HCT116 (cell line): ENCODE measurements at regions not wholly inside any gene's neighbourhood (a gene's known extent, or its start where the extent isn't known, plus 50 kb on each side); places are given as distances from the start of the nearest gene placed in this dataset.

Experiments
- ATAC-seq: fragments of 200-7000 bp; cut with Tn5 transposase; 2 replicates; pipeline ENCODE4 v1.9.1; 2020; ENCODE audit warnings: mild to moderate bottlenecking, moderate library complexity
- BruUV-seq: library from RNA; stranded (reverse); fragments of 400-500 nt; replicated peaks from 2 replicates; lab custom pipeline; 2021; lab: Mats Ljungman, UMichigan
- CTCF ChIA-PET: fragments of 300-600 bp; sonication (Branson Sonifier 250); formaldehyde crosslinking; loops from one replicate; lab custom pipeline; 2021; ENCODE audit warnings: antibody characterized with exemption; lab: Charles Lee
- POLR2A ChIA-PET: fragments of 300-600, 350-600 bp; sonication (Branson Sonifier 250); formaldehyde crosslinking; loops from one replicate; lab custom pipeline; 2021; ENCODE audit warnings: antibody characterized with exemption; lab: Charles Lee
- RAD21 ChIA-PET, 2 experiments: fragments of 300-600 bp; sonication (Branson Sonifier 250); formaldehyde crosslinking; loops; one replicate each; lab custom pipeline; 2023; ENCODE audit warnings: low total read pairs in 2 of 2; ENCODE audit not compliant: uncharacterized antibody in 2 of 2, unreplicated experiment in 2 of 2, low non-redundant PET in 1 of 2; lab: Charles Lee
- DNase-seq: peaks from one replicate; pipeline ENCODE4 v3.0.0-alpha.2; 2010; ENCODE audit warnings: low read depth, low spot score
- H2AFZ ChIP-seq: fragments of 200-600 bp; shearing (Covaris generic), sonication (generic); 2 replicates; pipeline ENCODE4 v1.6.1; 2017; ENCODE audit warnings: low read depth, mixed run types, mixed read lengths, antibody characterized with exemption, low read length; ENCODE audit not compliant: poor library complexity, severe bottlenecking
- H3K27ac ChIP-seq: 2 replicates; pipeline ENCODE4 v1.5.1; 2012; ENCODE audit warnings: low read depth, low read length
- H3K27me3 ChIP-seq: fragments of 200-600 bp; sonication (generic); 2 replicates; pipeline ENCODE4 v1.6.1; 2016; ENCODE audit warnings: mixed run types, low read length, mixed read lengths; ENCODE audit not compliant: insufficient read depth
- H3K36me3 ChIP-seq, 2 experiments: fragments of 200-500 bp in 1 of 2; fragments of 200-600 bp in 1 of 2; sonication (Bioruptor generic) in 1 of 2; sonication (generic) in 1 of 2; 2 replicates each; pipeline versions ENCODE4 v1.5.1 to v1.6.1; 2014 to 2016; ENCODE audit warnings: low read length in 2 of 2, inconsistent platforms in 1 of 2, mixed read lengths in 1 of 2, mixed run types in 1 of 2; ENCODE audit not compliant: insufficient read depth in 2 of 2, control insufficient read depth in 1 of 2
- H3K4me1 ChIP-seq, 2 experiments: fragments of 200-600 bp in 1 of 2; sonication (generic) in 1 of 2; 2 replicates each; pipeline versions ENCODE4 v1.5.1 to v1.6.1; 2012 to 2017; ENCODE audit warnings: low read length in 2 of 2, inconsistent platforms in 1 of 2, mild to moderate bottlenecking in 1 of 2, mixed read lengths in 1 of 2, mixed run types in 1 of 2, moderate library complexity in 1 of 2; ENCODE audit not compliant: insufficient read depth in 2 of 2, control insufficient read depth in 1 of 2
- H3K4me2 ChIP-seq: fragments of 200-600 bp; sonication (generic); 2 replicates; pipeline ENCODE4 v1.6.1; 2017; ENCODE audit warnings: mixed run types, low read length, mixed read lengths
- H3K4me3 ChIP-seq, 2 experiments: fragments of 200-600 bp in 1 of 2; sonication (generic) in 1 of 2; replicated peaks in 1 of 2; 2 replicates each; pipeline ENCODE4 v1.5.1; 2011 to 2016; ENCODE audit warnings: low read length in 2 of 2, control low read depth in 1 of 2, low read depth in 1 of 2, mild to moderate bottlenecking in 1 of 2, mixed read lengths in 1 of 2, mixed run types in 1 of 2
- H3K79me2 ChIP-seq: fragments of 200-600 bp; sonication (generic); 2 replicates; pipeline ENCODE4 v1.6.1; 2017; ENCODE audit warnings: mild to moderate bottlenecking, mixed run types, low read length, moderate library complexity, mixed read lengths; ENCODE audit not compliant: insufficient read depth
- H3K9ac ChIP-seq: fragments of 200-600 bp; sonication (generic); 2 replicates; pipeline ENCODE4 v1.6.1; 2016; ENCODE audit warnings: low read length, mixed read lengths
- H3K9me2 ChIP-seq: fragments of 200-600 bp; sonication (generic), shearing (Covaris generic); 2 replicates; pipeline ENCODE4 v1.6.1; 2017; ENCODE audit warnings: mixed run types, mild to moderate bottlenecking, moderate library complexity; ENCODE audit not compliant: insufficient read depth
- H3K9me3 ChIP-seq, 2 experiments: fragments of 200-500 bp in 1 of 2; fragments of 200-600 bp in 1 of 2; sonication (Bioruptor generic) in 1 of 2; sonication (generic) in 1 of 2; 2 replicates each; pipeline ENCODE4 v1.6.1; 2014 to 2017; ENCODE audit warnings: low read length in 2 of 2, mixed read lengths in 2 of 2, inconsistent platforms in 1 of 2, low read depth in 1 of 2, mild to moderate bottlenecking in 1 of 2, mixed run types in 1 of 2, moderate library complexity in 1 of 2; ENCODE audit not compliant: control insufficient read depth in 1 of 2, insufficient read depth in 1 of 2
- H4K20me1 ChIP-seq: fragments of 200-600 bp; sonication (generic), shearing (Covaris generic); 2 replicates; pipeline ENCODE4 v1.6.1; 2017; ENCODE audit warnings: mixed run types, mild to moderate bottlenecking, moderate library complexity; ENCODE audit not compliant: insufficient read depth
- CBX3 ChIP-seq: IDR thresholded peaks from 2 replicates; pipeline ENCODE4 v1.6.1; 2012; ENCODE audit warnings: low read depth
- CTCF ChIP-seq, 3 experiments: fragments of 200-600 bp in 1 of 3; sonication (generic) in 1 of 3; IDR thresholded peaks in 2 of 3; conservative IDR thresholded peaks in 1 of 3; 2 replicates each; pipeline ENCODE4 v1.5.1; 2012 to 2017; ENCODE audit warnings: low read depth in 2 of 3, low read length in 2 of 3, antibody characterized with exemption in 1 of 3, borderline replicate concordance in 1 of 3, control low read depth in 1 of 3, mild to moderate bottlenecking in 1 of 3, mixed read lengths in 1 of 3, mixed run types in 1 of 3, moderate library complexity in 1 of 3; ENCODE audit not compliant: insufficient read depth in 1 of 3
- MAX ChIP-seq: IDR thresholded peaks from 2 replicates; pipeline ENCODE4 v1.6.1; 2012
- RAD21 ChIP-seq: IDR thresholded peaks from 2 replicates; pipeline ENCODE4 v1.6.1; 2012; ENCODE audit warnings: low read depth, mild to moderate bottlenecking
- SRF ChIP-seq: IDR thresholded peaks from 2 replicates; pipeline ENCODE4 v1.6.1; 2012; ENCODE audit warnings: low read depth
- intact Hi-C: fragments of 100-400 bp; cut with micrococcal nuclease; formaldehyde crosslinking; loops from 2 replicates; pipeline ENCODE4 v1.10.0; 2022

GRCh38 chr2:217166241-217166850 is 306.5 kb upstream of the TNP1 start:
- H3K79me2 ChIP-seq, result no peaks in the 10 kb centered on the region
- H4K20me1 ChIP-seq, result no peaks in the 10 kb centered on the region
- H2AFZ ChIP-seq, result no peak overlapping the region
- H3K27ac ChIP-seq, result no peak overlapping the region
- no peak overlapping the region for H3K4me2 ChIP-seq
- RAD21 ChIA-PET, result interaction anchor here (0.7 to 1.4 kb wide), 4 partner anchors 344 to 547 kb away, joined by 3 to 5 read pairs (median 4); no protein-coding TSS in a partner anchor
- H3K9me3 ChIP-seq, result no peaks in the 10 kb centered on the region
- intact Hi-C loops, result loop anchor here (1.0 to 10.0 kb wide), 3 partner anchors 348 to 484 kb away; no protein-coding TSS in a partner anchor
- POLR2A ChIA-PET, result interaction anchor here (0.8 kb wide), 1 partner anchor 344 kb away, joined by 3 read pairs; no protein-coding TSS in a partner anchor
- TF ChIP-seq CTCF (IDR thresholded peaks at IDR 0.05 in 2 of 3, conservative IDR thresholded peaks at IDR 0.05 in 1 of 3; ENCODE audit: borderline replicate concordance in 1 of 3, insufficient read depth in 1 of 3, low read depth in 2 of 3, low read length in 2 of 3), result peak; percentile 49 to 65 (median 61); a peak in 5 of 6 replicates
- TF ChIP-seq SRF, result no peak
- TF ChIP-seq RAD21, result peak; percentile 74
- TF ChIP-seq MAX, result no peak
- 0 out of 2 replicates have a peak, but pooled peaks have one; percentile 28 for TF ChIP-seq CBX3
- TF ChIP-seq, all 23 proteins: peak for 3
- Histone ChIP-seq H3K4me3 (no peak overlapping the region), H3K36me3 (no peaks in the 10 kb centered on the region), H3K27me3 (peaks cover 27% of the 10 kb centered on the region), H3K9me2 (no peaks in the 10 kb centered on the region), H3K9ac (no peak overlapping the region), H3K4me1 (peaks cover 0 to 6% of the 10 kb centered on the region in 2 experiments; a peak in 2 of 4 replicates)
- peak; percentile 76 for ATAC-seq
- CTCF ChIA-PET, result interaction anchor here (0.5 to 1.6 kb wide), 26 partner anchors 9 to 647 kb away, joined by 3 to 20 read pairs (median 5); partner anchors contain the start of gene IGFBP5
- no TSS peak for BruUV-seq
- DNase-seq, result peak; percentile 32
